ENCODE measurements at regions not wholly inside any gene's neighbourhood (a gene's known extent, or its start where the extent isn't known, plus 50 kb on each side); places are given as distances from the start of the nearest gene placed in this dataset.

DNA sequence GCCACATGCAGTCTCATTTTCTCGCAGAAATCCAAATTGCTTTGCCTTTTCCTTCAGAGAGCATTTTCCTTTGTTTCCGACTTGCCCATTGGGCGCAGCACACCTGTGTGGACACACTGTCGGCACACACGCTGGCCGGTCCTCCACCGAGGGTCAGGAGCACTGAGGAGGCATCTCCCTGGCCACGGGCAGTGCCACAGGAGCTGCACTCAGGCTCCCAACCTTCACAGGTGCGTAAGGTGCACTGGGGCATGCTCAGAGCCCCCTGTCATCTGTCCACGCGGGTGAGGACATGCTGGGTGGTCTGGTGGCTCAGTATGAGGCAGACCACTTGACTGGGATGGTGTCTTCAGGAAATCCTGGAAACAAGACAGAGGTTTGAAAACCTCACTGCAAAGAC is 779.1 kb downstream of the BRD1 start:
- no peak for FAIRE-seq

DNA sequence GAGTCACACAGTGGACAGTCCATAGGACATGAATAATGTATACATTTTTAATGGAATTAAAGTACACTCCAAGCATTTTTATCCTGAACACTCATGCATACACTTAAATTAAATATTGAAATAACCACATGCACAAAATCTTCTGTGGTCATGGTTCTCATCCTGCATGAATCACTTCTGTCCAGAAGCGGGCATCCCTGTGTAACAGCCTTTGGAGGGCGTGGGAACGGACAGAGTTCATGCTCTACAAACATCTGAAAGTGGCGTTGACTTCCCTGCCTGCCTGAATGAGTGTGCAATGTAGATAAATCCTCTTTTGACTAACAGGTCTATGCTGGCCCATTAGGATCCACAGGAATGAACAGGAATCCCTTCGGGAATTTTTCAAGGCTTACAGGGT is 780.2 kb downstream of the BRD1 start:
- FAIRE-seq = no peak

DNA sequence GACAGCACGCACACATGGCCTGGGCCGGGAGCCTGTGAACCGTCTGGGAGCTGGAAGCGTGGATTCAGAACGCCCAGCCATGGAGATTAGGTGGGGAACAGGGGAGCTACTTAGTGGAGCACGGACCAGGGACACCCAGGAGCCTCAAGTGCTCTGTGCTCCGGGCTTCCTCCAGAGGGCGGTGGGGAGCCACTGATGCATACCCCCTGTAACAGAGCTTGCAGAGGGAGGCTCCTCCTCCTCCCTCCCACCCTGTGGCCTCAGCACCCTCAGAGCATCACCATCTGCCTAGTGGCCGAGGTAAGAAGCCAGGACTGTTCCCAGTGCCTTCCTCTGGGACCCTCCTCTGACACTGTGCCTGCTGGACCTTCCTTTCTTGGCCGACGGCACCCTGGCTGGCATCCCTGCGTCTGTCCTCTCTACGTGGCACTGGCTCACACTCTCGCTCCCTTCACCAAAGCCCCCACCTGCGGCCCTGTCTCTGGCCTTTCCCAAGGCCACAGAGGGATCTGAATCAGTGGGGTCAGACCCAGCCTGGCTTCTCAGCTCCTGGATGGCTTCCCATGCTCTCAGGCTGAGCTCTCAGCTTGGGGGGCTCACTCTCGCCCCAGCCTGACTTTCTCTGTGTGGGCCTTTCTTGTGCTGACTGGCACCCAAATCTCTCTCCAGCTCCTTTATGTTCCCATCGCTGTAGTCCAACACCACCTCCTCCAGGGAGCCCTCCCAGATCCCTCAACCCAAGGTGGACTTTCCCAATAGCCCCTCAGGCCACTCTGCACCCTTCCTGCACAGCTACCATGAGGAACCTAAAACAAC is 780.9 kb downstream of the BRD1 start:
- FAIRE-seq = no peak

DNA sequence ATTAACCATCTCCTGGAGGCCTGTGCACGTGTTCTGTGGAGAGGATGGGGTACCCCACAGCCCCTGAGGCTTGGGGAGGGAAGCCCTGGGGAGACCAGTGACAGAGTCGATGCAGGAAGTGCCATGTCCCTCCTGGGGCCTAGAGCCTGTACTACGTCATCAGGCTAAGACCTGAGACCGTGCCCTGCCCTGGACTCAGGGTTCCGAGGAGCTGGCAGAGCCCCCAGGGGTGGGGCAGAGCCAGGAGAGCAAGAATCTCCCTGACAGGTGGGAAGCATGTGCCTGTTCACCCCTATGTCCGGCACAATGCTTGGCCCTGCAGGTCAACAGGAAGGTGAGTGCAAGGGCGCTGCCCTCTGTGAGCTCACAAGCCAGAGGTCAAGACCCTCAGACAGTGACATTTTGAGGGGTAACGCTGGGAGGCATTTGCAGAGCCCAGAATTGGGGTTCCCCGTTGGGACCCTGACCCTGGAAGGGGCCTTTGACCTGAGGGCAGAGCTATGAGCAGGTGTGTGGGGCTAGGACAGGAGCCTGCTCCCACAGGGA is 781.6 kb downstream of the BRD1 start:
- FAIRE-seq = no peak

DNA sequence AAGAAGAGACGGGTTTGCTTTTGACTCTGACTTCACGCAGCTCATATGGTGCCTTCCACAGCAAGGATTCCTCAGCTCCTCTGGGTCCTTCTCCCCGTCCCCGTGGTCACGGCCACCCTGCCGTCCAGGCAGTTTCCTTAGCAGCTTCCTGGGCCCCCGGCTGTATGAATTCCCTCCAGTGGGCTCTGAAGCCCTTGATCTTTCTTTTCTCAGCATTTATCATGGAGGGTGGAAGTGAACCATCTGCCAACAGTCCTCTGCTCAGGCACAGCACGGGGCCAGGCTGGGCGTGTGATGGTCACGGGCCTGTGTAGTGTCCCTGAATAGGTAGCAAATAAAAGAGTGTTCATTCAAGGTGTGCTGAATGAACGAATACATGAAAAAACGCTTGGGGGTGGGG is 782.4 kb downstream of the BRD1 start:
- no peak for FAIRE-seq

DNA sequence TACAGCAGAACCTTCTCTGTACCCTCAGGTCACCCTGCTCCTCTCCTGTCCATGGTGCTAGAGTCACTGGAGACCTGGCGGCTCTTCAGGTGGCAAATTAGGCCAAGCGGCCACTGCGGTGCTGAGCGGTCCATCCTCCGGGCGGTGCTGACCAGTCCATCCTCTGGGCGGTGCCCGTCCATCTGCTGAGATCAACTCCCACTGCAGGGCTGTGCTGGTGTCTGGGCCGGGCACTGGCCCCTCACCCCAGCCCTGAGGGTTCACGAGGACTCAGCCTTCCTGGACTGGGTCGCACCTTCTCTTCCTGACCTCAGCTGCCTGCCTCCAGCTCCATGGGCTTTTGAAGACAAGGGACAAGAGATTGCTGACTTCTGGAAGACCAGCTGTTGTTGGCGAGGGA is 782.9 kb downstream of the BRD1 start:
- FAIRE-seq = no peak

DNA sequence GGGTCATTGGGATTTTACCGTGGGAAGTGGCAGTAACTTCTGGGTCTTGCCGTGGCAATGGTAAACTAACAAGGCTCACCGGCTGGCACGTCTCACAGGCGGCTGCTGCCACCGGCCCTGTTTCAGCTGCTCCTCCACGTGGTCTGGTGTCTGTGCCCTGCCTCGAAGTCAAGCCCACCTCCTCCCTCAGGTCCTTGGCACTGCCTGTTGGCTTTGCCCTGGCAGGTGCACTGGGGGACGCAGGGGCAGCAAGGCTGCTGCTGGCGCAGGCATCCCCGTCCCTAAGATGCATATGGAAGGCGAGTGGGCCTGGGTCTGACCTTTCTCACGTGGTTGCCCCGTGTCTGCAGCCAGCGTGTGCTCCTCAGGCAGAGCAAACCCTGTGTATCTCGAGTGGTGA is 783.6 kb downstream of the BRD1 start:
- FAIRE-seq = no peak

DNA sequence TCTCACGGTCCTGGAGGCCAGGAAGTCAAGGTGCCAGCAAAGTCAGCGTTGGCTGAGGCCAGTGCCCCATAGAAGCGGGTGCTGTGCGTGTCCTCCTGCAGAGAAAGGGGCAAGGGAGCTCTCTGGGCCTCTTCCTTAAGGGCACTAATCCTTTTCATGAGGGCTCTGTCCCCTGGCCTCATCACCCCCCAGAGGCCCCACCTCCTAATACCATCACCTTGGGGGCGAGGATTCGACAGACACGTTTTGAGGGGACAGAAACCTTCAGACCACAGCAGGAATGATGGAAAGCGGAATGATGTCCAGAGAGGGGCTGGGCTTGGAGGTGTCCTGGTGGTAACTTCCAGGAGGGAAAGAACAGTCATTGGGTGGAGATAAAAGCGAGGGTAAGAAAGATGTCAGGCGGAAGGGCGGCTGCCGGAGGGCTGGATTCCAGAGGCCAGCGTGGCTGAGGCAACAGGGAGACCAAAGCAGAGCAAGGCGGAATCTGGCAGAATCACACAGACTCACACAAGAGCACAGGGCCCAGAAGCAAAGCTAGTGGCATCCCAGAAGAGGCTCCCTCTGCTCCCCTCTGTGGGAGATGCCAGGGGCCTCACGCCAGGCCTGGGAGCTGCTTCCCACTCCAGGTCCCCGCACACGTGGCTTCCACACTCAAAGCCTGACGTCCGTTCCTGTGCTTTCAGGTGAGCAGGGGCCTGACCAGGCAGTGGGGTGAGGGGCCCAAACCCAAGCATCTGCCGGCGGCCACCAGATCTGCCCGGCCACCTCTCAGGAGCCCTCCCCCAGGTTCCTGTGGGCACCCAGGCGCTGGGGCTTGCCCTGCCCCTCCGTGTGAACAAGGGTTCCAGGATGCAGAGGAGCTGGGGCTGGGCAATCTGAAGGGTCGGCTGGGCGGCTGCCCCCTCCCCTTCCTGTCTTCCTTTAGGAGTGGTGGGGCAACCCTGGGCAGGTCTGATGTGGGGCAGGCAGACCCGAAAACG is 784.5 kb downstream of the BRD1 start:
- FAIRE-seq = no peak

DNA sequence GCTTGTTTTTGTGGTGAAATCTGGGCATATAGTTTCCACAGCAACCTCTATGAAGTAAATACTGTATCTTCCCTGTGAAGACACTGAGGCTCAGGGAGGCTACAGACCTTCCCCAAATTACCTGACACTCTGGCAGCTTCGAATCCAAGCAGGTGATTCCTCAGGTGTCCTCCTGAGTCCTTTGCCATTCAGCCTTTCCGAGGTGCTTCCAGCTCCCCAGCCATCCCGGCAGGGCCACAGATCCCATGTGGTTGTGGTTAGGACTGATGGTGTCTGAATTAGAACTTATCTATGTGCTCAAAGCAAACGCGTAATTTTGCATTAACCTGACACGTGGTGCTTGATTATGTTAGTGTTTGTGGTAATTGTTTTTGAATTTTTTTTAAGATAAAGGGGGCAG is 785.6 kb downstream of the BRD1 start:
- no peak for FAIRE-seq

DNA sequence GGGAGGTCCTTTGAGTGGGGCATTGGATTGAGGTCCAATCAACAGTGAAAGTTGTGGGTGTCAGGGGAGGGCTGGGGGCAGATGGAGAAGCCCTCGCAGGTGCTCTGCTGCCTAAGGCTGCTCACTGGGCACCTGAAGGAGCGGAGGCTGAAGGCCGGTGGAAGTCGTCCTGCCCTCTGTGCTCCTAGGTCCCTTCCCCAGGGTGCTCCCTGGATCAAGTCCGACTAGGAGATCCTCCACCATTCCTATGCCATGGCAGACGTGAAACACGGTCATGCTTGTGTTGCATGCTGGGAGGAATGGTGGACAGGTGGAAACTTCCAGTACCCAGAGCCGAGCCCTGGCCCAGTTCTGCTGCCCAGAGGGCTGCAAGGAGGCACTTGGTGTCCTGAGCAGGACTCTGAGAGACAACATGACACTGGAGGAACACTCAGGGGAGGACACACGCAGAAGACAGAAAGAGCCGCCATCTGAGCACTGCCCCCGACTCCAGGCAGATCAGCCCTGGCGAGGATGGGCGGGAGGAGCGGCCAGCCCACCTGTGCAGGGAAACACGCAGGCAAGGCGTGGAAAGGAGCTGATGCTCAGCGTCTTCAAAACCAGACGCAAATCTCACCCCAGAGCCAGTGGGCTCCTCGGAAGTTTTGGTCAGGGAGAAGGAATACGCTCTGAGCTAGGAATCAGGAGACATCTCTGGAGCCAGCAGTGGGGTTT is 786.8 kb downstream of the BRD1 start:
- no peak for FAIRE-seq

DNA sequence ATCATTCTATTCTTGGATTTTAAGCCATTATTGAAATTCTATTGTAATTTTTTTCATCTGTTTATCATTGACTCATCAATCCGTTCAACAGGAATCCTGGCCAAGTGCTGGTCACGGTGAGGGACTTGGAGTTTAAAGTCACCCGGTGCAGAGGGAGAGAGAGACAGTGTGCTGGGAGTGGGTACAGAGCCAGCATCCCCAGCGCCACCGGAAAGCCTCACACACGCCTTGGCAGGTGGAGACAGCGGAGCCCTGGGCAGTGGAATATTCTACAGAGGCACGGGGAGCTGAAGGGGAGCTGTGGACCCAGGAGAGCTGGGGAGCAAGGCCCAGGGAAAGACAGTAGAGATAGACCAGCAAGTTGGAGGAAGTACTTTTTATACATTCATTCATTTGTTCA is 787.6 kb downstream of the BRD1 start:
- FAIRE-seq = no peak

DNA sequence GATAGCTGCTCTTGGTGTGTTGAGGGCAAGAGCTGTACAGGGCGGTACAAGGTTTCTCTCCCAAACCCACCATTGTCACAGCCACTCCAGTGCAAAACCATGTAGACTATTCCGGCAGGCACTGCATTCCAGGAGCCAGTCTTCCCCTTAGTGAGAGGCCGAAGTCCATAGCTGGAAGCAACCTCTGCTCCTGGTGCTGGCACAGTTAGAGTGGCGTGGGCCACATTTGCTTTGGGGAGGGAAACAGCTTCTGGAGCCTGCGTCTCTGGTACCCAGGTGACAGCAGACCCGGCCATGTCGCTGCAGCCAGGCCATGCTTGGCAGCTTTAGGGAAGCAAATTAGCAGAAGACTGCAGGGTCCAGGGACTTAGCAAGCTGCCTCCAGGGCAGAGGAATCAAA is 788.0 kb downstream of the BRD1 start:
- no peak for FAIRE-seq

DNA sequence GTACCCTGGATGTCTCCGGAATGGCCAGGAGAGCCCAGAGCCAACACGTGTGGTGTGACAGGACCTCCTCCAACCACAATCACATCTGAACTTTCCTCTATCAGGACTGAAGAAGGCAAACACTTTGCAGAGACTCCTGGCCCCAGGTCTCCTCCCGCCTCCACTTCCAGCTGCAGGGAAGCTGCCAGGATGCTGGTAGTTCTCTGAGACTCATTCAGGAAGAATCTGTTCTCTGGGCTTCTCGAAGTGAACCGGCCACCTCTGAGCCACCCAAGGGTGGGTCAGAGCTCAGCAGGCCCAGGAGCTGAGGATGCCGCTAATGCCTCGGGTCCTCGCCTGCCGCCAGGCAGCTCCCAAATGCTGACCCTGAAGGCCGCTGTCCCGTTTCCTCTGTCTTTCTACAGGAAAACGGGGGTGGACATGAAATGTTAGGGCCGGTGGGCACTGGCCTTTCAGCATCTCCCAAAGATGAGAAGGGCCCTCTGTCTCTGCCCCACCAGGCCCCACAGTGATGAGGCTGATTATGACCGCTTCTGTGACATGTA is 789.9 kb downstream of the BRD1 start:
- FAIRE-seq = no peak

DNA sequence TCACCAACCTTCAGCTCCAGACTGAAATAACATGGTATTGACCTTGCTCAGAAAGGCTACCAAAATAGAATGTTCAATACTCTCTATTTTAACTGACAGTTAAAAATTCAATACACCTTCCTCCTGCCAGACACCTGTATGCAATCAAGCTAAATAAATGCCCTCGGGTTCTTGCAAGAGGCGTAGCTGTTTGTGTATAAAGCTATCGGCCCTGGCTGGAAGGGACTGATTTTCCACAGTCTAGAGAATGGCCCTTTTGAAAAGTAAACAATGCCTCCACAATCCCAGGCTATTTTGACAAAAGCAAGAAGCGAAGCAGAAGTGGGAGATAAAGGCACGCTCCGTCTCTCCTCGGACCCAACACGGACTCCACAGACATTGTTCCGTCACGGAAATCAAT is 791.2 kb downstream of the BRD1 start:
- no peak for FAIRE-seq

DNA sequence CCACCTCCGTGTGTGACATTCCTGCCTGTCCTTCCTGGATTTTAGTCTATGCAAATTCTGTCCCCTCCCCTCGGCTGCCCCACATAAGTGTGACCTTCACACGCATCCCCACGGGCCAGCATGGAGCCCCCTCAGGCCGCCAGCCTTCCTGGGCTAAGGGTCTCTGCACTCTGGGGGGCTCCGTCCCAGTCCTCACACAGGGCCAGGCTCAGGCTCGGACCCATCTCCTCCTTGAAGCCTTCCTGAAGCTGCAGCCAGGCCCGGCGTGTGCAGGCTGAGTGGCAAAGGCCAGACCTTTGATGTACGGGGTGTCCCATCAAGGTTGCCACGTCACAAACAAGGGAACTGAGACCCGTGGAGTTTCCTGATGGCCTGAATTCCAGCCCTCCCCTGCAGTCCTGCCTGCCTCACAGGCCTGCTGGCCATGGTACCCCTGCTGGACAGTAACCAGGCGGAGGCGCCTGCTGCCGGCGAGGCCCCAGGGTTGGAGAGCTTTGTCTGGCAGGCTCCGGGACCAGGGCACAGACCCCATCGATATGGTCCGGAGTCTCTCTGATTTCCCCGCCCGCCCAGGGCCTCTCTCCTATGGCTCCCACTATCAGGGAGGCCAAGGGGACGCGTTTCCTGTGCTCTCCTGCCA is 791.7 kb downstream of the BRD1 start:
- FAIRE-seq = no peak

DNA sequence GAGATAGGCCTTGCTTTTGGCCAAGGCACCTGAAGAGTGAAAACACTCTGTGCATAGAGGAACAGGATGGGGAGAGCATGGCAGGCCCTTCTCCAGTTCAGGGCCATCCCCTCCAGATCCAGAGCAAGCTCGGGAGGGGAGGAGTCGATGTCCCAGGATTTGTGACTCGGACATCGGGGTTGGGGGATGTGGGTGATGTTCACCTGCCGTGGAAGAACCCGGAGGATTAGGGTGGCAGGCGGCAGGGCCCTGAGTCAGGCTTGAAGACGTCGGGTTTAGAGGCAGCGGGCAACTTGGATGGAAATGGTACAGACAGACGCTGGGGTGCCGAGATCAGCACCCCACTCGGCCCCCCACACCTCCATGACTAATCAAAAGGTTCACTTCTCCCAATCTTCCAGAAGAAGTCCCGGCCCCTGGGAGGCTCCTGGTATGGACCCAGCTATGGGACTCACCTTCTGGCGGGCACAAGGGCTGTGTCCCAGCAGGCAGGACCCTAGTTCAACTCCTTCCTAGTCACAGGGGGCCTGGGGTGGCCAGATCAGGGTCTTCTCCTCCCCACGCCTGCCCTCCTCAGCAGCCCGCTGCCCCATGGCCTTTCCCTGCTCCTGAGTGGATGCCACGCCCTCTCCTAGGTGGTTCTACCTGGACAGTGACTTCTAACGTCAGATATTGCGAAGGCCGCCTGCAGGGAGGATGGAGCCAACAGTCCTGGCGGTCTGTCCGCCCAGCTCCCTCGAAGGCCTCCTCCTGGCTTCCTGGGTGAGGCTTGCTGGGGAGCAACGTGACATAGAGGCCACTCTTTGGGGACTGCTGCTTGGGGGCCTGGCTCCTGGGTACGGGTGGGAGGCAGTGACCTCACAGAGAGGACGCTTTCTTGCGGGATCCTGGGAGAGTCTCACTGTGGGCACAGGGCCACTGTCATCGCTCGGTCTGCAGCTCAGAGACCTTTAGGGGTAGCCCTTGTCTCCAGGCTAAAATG is 792.5 kb downstream of the BRD1 start:
- no peak for FAIRE-seq

DNA sequence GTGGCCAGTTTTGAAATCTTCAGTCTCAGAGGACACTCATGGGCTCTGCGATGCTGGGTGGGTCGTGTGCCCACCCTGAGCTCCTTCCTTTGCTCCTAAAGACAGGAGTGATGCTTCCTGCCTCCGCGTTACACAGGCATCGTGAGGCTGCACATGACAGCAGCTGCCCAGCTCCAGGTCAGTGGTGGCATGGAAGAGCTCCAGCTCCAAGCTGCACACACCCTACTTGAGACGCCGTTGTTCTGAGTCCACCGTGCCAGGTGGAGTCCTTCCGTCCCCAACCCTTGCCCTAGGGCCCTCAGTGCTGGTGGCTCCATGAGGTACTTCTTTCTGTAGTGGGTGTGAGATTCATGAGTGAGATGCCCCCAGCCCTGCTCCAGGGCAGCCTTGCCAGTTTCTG is 794.1 kb downstream of the BRD1 start:
- FAIRE-seq = no peak

DNA sequence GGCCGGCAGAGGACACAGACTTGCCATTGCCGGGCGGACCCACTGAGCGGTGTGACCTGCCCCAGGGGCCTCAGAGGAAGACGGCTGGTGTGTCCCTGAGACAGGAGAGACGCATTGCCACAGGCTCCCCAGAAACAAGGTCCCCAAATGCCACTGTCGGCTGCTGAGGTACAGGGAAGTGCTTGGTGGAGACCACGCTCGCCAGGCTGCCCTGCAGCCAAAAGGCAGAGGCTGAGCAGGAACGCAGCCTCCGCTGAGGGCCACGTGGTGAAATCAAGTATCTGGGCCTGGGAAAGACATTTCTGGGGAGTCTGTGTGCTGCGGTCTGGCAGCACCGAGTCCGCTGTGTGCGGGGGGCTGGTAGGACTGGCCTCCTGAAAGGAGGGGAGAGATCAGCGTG is 794.9 kb downstream of the BRD1 start:
- no peak for FAIRE-seq

DNA sequence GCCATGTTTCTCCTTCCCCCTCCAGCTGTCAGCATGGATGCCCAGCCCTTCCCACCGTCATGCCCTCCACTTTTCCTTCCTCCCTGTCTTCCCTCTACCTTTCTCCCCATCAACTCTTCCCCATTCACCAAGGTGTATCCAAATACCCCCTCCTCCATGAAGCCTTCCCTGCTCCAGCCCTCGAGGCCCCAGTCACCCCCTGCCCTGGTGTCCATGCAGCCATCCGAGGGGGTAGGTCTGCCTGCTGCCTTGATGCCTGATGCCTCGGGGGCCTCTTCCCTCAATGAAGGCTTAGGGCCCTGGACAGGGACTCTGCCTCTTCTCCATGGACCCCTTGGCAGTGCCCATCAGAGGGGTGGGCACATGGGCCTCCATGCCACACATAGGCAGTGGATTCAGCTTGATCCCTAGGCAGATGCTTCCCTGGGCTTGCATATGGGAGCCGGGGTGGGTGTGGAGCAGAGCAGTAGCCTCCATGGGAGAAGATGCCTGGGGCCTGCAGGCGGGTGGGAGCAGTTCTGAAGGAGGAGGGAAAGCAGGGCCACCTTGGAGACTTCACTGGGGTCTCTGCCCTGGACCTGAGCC is 795.8 kb downstream of the BRD1 start:
- FAIRE-seq = no peak

DNA sequence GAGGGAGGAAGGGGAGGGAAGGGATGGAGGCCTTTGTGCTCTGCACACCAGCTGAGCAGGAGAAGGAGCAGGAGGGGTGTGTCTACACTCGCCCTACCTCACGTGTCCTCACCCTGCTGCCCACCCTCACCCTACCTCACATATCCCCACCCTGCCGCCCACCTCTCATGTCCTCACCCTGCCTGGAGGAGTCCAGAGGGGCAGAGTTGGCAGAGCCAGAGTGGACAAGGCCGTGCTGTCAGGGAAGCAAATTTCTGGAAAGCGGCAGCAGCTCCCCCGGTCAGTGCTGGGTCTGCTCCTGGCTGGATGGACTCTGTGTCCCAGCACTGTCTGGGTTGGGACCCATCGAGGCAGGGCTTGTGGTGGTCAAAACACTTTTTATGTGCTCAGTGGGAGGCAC is 799.6 kb downstream of the BRD1 start:
- no peak for FAIRE-seq

DNA sequence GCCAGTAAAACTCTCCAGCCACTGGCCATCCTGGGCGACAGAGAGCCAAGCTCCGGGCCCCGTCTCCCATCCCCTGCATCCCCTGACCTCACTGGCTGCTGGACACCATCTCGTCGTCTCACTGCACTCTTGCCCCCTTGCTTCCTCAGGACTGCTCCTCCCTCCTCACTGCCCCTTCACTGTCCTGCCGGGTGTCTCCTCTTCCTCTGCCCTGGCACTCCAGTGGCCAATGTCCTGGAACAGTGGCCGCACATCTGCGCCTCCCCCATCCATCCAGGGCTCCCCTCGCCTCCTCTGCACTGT is 800.4 kb downstream of the BRD1 start:
- no peak for FAIRE-seq
